WERI-Rb-1 (cell line): ENCODE measurements at regions not wholly inside any gene's neighbourhood (a gene's known extent, or its start where the extent isn't known, plus 50 kb on each side); places are given as distances from the start of the nearest gene placed in this dataset.

Experiments
- DNase-seq: peaks from one replicate; pipeline ENCODE4 v3.0.0-alpha.2; 2020
- H3K27ac ChIP-seq: fragments of 250-450 bp; sonication (Bioruptor Pico); 2 replicates; pipeline ENCODE4 v1.5.1; 2020; ENCODE audit warnings: mild to moderate bottlenecking, moderate library complexity
- H3K27me3 ChIP-seq: fragments of 250-450 bp; sonication (Bioruptor Pico); 2 replicates; pipeline ENCODE4 v1.5.1; 2021; ENCODE audit warnings: mild to moderate bottlenecking, low read depth, moderate library complexity; ENCODE audit not compliant: insufficient read depth, severe bottlenecking
- H3K36me3 ChIP-seq: fragments of 250-450 bp; sonication (Bioruptor Pico); 2 replicates; pipeline ENCODE4 v1.5.1; 2020; ENCODE audit warnings: mild to moderate bottlenecking, moderate library complexity
- H3K4me3 ChIP-seq: 2 replicates; pipeline ENCODE4 v1.5.1; 2011; ENCODE audit warnings: low read depth, mild to moderate bottlenecking, control low read depth, low read length
- H3K9me3 ChIP-seq: fragments of 250-450 bp; sonication (Bioruptor Pico); 2 replicates; pipeline ENCODE4 v1.5.1; 2021; ENCODE audit warnings: mild to moderate bottlenecking, moderate library complexity; ENCODE audit not compliant: severe bottlenecking
- TF ChIP-seq, protein P1 (sequence below): IDR thresholded peaks from 2 replicates; pipeline ENCODE4 v1.5.1; 2011; ENCODE audit warnings: low read depth, mild to moderate bottlenecking, control low read depth, inconsistent platforms, low read length

DNA sequence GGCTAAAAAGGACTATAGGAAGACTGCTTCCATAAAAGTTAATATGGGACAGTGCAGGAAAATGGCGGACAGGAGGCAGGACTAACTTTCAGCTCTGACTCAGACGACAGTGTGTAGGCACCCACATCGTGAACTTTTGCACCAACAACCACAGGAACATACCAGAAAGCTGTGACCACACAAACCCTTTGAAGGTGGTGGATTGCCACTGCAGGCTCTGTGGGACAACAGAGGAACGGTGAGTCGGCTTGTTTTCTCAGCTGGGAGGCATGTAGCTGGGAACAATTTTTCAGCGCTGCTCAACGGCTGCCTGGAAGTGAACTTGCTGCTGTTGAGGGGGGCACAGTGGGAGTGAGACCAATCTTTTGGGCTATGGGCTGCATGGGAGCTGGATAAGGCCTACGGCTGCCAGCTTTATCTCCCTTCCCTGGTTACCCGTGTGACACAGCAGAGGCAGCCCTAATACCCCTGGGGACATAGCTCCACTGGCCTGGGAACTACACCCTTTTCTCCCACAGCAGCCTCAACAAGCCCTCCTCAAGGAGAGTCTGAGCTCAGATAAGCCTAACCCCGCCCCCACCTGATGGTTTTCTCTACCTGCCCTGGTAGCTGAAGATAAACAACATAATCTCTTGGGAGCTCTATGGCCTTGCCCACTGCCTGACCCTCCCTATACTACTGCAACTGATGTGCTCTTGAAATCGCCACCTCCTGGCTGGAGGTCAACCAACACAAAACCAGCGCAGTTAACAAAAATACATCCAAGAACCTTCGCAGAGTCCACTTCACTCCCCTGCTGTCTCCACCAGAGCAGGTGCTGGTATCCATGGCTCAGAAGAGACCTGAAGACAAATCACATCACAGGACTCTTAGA, 1537.0 kb downstream of the C4orf33 start:
- Histone ChIP-seq H3K36me3 (no peaks in the 10 kb centered on the region), H3K27ac (no peak overlapping the region), H3K9me3 (no peaks in the 10 kb centered on the region), H3K4me3 (no peak overlapping the region), H3K27me3 (no peaks in the 10 kb centered on the region)
- TF ChIP-seq, protein P1, sequence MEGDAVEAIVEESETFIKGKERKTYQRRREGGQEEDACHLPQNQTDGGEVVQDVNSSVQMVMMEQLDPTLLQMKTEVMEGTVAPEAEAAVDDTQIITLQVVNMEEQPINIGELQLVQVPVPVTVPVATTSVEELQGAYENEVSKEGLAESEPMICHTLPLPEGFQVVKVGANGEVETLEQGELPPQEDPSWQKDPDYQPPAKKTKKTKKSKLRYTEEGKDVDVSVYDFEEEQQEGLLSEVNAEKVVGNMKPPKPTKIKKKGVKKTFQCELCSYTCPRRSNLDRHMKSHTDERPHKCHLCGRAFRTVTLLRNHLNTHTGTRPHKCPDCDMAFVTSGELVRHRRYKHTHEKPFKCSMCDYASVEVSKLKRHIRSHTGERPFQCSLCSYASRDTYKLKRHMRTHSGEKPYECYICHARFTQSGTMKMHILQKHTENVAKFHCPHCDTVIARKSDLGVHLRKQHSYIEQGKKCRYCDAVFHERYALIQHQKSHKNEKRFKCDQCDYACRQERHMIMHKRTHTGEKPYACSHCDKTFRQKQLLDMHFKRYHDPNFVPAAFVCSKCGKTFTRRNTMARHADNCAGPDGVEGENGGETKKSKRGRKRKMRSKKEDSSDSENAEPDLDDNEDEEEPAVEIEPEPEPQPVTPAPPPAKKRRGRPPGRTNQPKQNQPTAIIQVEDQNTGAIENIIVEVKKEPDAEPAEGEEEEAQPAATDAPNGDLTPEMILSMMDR = no peak
- DNase-seq = peak; percentile 13

DNA sequence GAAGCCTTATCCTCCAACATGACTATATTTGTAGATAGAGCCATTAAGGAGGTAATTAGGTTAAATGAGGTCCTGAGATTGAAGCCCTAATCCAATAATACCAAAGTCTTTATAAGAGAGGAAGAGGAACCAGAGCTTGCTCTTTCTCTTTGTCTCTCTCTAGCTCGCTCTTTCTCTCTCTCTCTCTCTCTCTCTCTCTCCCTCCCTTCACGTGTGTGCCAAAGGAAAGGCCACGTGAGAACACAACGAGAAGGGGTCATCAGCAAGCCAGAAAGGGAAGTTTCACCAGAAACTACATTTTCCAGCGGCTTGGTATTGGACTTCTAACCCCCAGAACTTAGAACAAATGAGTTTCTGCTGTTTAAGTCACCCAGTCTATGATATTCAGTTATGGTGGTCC, 1540.5 kb downstream of the C4orf33 start:
- Histone ChIP-seq H3K27me3 (no peaks in the 10 kb centered on the region), H3K4me3 (no peak overlapping the region), H3K36me3 (no peaks in the 10 kb centered on the region), H3K27ac (no peak overlapping the region), H3K9me3 (no peaks in the 10 kb centered on the region)
- TF ChIP-seq, protein P1 = no peak
- DNase-seq = no peak

DNA sequence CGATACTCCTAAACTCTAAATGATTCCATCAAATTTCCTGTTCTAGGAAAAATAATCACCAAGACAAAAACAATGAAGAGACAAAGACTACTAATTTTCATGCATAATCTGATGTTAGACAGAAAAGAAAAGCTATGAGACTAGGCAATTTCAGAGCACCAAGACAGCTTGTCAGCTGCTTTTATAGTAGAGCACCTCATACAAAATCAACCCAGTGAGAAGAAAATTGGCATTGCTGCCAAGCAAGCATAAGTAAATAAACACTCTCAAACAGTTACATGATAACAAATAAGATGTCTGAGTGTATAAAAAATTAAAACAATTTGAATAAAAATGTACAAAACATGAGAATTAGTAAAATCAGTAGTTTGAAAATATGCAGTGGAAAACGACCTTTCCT, 1544.6 kb downstream of the C4orf33 start:
- no peaks in the 10 kb centered on the region for H3K9me3 ChIP-seq
- no peaks in the 10 kb centered on the region for H3K36me3 ChIP-seq
- H3K27ac ChIP-seq = no peak overlapping the region
- H3K27me3 ChIP-seq = no peaks in the 10 kb centered on the region
- TF ChIP-seq, protein P1 = no peak
- H3K4me3 ChIP-seq = no peak overlapping the region
- no peak for DNase-seq

DNA sequence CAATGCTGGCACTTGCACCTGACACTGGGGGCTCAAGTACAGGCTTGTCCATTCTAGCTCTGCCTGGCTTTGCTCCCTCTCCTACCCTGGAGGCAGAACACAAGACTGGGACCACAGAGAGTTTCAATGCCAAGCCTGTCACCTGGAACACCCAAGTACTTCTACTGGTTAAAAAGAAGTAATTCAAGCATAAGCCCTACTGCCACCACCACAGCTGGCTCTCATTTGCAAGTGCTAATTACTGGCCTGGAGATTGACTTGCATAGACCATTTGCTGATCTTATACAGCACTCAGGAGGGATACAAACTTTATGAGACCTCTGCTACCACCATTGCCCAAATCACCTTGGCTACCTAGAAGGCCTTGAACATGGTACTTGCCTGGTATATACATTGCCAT, 1550.9 kb downstream of the C4orf33 start:
- DNase-seq = no peak
- Histone ChIP-seq H3K4me3 (no peak overlapping the region), H3K27ac (no peak overlapping the region), H3K36me3 (no peaks in the 10 kb centered on the region), H3K9me3 (no peaks in the 10 kb centered on the region), H3K27me3 (no peaks in the 10 kb centered on the region)
- TF ChIP-seq, protein P1 = no peak

DNA sequence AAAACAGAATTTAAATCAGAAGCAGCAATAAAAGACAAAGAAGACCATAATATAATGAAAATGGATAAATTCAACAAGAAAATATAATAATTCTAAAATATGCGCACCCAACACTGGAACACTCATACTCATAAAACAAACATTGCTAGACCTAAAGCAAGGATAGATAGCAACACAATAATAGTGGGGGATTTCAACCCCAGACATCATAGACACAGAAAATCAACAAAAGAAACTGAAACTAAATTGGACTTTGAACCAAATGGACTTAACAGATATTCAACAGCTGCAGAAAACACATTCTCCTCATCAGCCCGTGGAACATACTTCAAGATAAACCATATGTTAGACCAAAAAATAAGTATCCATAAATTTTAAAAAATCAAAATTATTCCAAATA, 1552.6 kb downstream of the C4orf33 start:
- no peaks in the 10 kb centered on the region for H3K9me3 ChIP-seq
- no peak overlapping the region for H3K4me3 ChIP-seq
- no peaks in the 10 kb centered on the region for H3K27me3 ChIP-seq
- TF ChIP-seq, protein P1 = no peak
- DNase-seq = no peak
- H3K36me3 ChIP-seq = no peaks in the 10 kb centered on the region
- H3K27ac ChIP-seq = no peak overlapping the region

DNA sequence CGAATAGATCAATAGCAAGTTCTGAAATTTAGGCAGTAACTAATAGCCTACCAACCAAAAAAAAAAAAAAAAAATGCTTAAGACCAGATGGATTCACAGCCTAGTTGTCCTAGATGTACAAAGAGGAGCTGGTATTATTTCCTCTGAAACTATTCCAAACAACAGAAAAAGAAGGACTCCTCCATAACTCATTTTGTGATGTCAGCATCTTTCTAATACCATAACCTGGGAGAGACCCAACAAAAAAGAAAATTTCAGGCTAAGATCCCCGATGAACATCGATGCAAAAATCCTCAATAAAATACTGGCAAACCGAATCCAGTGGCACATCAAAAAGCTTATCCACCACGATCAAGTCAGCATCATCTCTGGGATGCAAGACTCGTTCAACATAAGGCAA, 1557.9 kb downstream of the C4orf33 start:
- H3K4me3 ChIP-seq = no peak overlapping the region
- H3K27ac ChIP-seq = no peak overlapping the region
- H3K9me3 ChIP-seq = no peaks in the 10 kb centered on the region
- no peaks in the 10 kb centered on the region for H3K27me3 ChIP-seq
- H3K36me3 ChIP-seq = no peaks in the 10 kb centered on the region
- TF ChIP-seq, protein P1 = no peak
- no peak for DNase-seq
